ENCODE measurements at regions not wholly inside any gene's neighbourhood (a gene's known extent, or its start where the extent isn't known, plus 50 kb on each side); places are given as distances from the start of the nearest gene placed in this dataset.

GRCh38 chr3:176911579-176911978 is 285.7 kb downstream of the TBL1XR1 start:
- TF ChIP-seq EZH2 (IDR thresholded peaks at IDR 0.05), result no peak
- no peak for TF ChIP-seq POLR2AphosphoS5 (IDR thresholded peaks at IDR 0.05; ENCODE audit: borderline replicate concordance, low read depth, low read length)
